HG03095 (cell line): ENCODE measurements at regions not wholly inside any gene's neighbourhood (a gene's known extent, or its start where the extent isn't known, plus 50 kb on each side); places are given as distances from the start of the nearest gene placed in this dataset.
"Not testable (repeated sequence)": the region's sequence is repeated elsewhere in the genome, so short reads cannot be mapped to it uniquely, and the experiment has no call there.

Experiments
- ATAC-seq: cut with Tn5 transposase; IDR thresholded peaks from one replicate; pipeline ENCODE4 v1.9.1; 2021; ENCODE audit warnings: moderate library complexity; ENCODE audit not compliant: unreplicated experiment

DNA sequence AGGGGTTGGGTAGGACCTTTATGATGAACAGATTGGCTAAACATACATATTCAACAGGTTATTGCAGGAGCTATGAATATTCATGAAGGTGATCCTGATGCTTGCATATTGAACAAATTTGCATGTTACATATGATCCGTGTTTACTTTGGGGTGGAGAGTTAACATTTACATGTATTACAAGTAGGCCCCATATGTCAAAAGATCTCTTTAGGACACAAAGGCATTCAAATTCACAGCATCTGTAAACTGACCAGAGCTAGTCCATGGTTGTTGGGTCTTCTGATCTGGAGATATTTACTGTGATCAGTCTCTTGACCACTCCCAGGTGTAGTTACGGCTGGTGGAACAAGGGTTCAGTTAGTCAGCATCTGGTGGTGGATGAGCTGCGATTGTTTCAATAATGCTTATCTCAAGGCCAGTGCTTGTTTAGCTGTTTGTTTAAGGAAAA is 80.4 kb downstream of the PMAIP1 start:
- ATAC-seq = no peak

DNA sequence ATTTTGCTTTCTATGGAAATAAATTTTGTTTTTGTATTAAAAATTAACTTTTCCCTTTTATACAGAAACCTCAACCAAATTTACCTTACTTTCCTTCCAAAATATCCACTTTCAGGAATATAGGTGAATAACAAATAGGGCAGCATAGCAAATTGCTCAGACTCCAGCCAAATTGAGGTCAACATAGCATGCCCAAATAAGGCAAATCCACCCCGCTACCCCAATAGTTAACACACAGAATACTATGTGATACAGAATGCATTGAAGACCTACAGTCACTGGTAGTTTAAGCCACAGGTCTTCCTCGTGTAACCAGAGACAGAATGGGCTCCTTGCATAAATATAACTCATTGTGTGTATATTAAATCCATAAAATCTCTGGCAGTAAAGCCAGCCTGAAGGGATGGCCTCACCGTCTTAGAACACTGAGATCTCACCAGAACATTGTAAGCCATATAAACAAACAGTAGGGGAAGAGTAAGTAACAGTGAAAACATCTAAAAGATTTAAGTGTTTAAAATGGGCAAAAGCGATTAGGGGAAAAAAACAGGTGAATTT is 72.2 kb downstream of the PMAIP1 start:
- ATAC-seq = no peak

DNA sequence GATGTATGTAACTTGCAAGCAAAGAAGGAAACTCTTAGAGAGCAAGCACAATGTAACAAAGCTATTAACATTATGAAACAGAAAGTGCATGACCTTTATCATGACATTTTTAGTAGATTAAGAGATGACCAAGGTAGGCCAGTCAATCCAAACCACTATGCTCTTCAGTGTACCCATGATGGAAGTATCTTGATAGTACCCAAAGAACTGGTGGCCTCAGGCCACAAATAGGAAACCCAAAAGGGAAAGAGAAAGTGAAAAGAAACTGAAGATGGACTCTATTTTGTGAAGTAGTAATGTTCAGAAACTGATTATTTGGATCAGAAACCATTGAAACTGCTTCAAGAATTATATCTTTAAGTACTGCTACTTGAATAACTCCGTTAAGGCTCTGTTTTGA is 71.3 kb downstream of the PMAIP1 start:
- ATAC-seq = peak; percentile 84

DNA sequence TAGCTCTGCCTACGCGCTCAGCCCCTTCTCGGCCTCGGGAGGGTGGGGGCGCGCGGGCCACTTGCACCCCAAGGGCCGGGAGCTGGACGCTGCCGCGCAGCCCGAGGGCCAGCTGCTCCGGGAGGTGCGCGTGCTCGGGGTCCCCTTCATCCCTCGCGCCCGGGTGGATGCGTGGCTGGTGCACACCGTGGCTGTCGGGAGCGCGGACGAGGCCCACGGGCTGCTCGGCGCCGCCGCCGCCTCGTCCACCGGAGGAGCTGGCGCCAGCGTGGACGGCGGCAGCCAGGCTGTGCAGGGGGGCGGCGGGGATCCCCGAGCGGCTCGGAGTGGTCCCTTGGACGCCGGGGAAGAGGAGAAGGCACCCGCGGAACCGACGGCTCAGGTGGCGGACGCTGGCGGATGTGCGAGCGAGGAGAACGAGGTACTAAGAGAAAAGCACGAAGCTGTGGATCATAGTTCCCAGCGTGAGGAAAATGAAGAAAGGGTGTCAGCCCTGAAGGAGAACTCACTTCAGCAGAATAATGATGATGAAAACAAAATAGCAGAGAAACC is 69.8 kb downstream of the PMAIP1 start:
- ATAC-seq = not testable (repeated sequence)

DNA sequence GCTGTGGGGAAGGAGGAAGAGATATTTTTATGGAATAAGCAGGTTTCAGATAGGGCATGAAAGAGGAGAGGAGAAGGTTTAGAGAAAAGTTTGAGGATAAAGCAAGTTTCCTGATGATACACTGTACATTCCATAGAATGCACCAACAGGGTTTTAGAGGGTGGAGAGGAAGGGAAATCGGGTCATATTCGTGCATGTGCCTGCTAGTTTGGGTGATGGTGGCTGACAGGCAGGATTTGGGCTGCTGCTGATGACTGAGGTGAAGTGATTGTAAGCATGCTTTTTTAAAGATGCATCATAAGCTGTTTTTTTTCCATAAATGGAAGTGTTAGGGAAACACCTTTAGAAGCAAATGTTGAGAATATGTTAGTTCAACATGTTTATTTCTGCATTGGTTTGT is 68.8 kb downstream of the PMAIP1 start:
- no peak for ATAC-seq

GRCh38 chr18:59967878-59968277 is 68.1 kb downstream of the PMAIP1 start:
- ATAC-seq = no peak

- ATAC-seq = no peak
These were observed 67.1 kb downstream of the PMAIP1 start for GRCh38 chr18:59966913-59967312.

GRCh38 chr18:59963229-59963628 is 63.4 kb downstream of the PMAIP1 start:
- ATAC-seq = no peak

- ATAC-seq = peak; percentile 81
These were observed 61.3 kb downstream of the PMAIP1 start for GRCh38 chr18:59961070-59961469.

- ATAC-seq = no peak
These were observed 60.5 kb downstream of the PMAIP1 start for GRCh38 chr18:59960272-59960671.

DNA sequence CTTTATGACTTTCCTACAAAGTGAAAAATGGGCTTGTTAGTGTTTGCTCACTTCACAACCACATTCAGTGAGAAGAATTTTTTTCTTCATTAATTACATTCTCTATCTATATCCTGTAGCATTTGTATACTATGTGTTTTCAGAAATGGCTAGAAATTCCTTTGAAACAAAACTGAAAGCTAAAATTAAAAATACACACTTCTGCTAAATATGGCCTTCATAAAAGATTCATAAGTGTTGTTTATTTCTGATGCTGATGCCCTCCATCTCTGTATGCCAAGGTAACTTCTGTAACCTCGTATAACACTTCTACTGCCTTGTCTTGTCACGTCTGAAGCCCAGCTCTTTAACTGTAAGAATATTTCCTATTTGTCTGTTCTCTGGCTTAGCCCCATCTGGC is 59.8 kb downstream of the PMAIP1 start:
- ATAC-seq = no peak

GRCh38 chr18:59959073-59959472 is 59.3 kb downstream of the PMAIP1 start:
- ATAC-seq = no peak

DNA sequence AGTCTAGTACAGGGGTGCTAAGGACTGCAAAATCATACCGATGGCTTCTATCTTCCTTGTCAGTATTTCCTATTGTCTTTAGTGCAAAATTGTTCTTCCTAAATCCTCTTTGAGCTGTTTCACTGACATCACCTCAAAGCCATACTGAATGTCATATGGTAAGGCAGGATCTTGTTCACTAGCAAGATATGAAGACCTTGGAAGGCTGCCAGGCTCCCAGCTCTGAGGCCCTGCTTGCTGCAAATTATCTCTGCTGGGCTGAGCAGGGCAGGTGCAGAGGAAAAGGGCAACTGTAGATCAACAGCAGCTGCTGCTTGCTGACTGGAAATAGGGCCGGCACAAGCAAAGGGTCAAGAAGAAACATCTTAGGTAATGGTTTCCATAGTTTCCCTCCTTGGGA is 58.2 kb downstream of the PMAIP1 start:
- ATAC-seq = no peak

- no peak for ATAC-seq
These were observed 55.0 kb downstream of the PMAIP1 start for GRCh38 chr18:59954755-59955156.

- no peak for ATAC-seq
These were observed 54.4 kb downstream of the PMAIP1 start for GRCh38 chr18:59954241-59954640.
